Activated CD4-positive, alpha-beta T cell treated with anti-CD3 and anti-CD28 coated beads, Interleukin-2, amount 50 U/mL, for 24 hours (primary cell): ENCODE measurements at regions not wholly inside any gene's neighbourhood (a gene's known extent, or its start where the extent isn't known, plus 50 kb on each side); places are given as distances from the start of the nearest gene placed in this dataset.

Experiments used
- DNase-seq, 2 donors: peaks; one replicate each; pipeline ENCODE4 v3.0.0-alpha.2; 2020; ENCODE audit warnings: low read depth in 1 of 2, low spot score in 1 of 2

- no peak for DNase-seq
Observed at GRCh38 chr2:43088143-43089073, 138.0 kb downstream of the ZFP36L2 start.

GRCh38 chr2:43087413-43087812, 139.0 kb downstream of the ZFP36L2 start:
- DNase-seq = no peak

GRCh38 chr2:43086451-43087221, 139.8 kb downstream of the ZFP36L2 start:
- no peak for DNase-seq

GRCh38 chr2:43085929-43086328, 140.5 kb downstream of the ZFP36L2 start:
- no peak for DNase-seq

GRCh38 chr2:43085505-43085904, 140.9 kb downstream of the ZFP36L2 start:
- no peak for DNase-seq

GRCh38 chr2:43084699-43085091, 141.7 kb downstream of the ZFP36L2 start:
- DNase-seq = no peak

- DNase-seq = no peak
Observed at GRCh38 chr2:43083710-43084698, 142.4 kb downstream of the ZFP36L2 start.

GRCh38 chr2:43082903-43083677, 143.3 kb downstream of the ZFP36L2 start:
- DNase-seq = no peak

GRCh38 chr2:43082111-43082894, 144.1 kb downstream of the ZFP36L2 start:
- no peak for DNase-seq

- no peak for DNase-seq
Observed at GRCh38 chr2:43081131-43081765, 145.2 kb downstream of the ZFP36L2 start.

- no peak for DNase-seq
Observed at GRCh38 chr2:43080571-43081021, 145.8 kb downstream of the ZFP36L2 start.

GRCh38 chr2:43078781-43079755, 147.3 kb downstream of the ZFP36L2 start:
- no peak for DNase-seq

GRCh38 chr2:43078301-43078700, 148.1 kb downstream of the ZFP36L2 start:
- no peak for DNase-seq

- no peak for DNase-seq
Observed at GRCh38 chr2:43077876-43078275, 148.5 kb downstream of the ZFP36L2 start.

GRCh38 chr2:43076676-43077075, 149.7 kb downstream of the ZFP36L2 start:
- DNase-seq = no peak

- no peak for DNase-seq
Observed at GRCh38 chr2:43075811-43076585, 150.4 kb downstream of the ZFP36L2 start.

GRCh38 chr2:43075054-43075593, 151.3 kb downstream of the ZFP36L2 start:
- no peak for DNase-seq
